BE2C (cell line): ENCODE measurements at regions not wholly inside any gene's neighbourhood (a gene's known extent, or its start where the extent isn't known, plus 50 kb on each side); places are given as distances from the start of the nearest gene placed in this dataset.
A peak's percentile ranks its signal among the peaks of the same experiment; 100 is the strongest.

Experiments used
- DNase-seq: peaks from one replicate; pipeline ENCODE4 v3.0.0-alpha.2; 2020
- H3K27me3 ChIP-seq: fragments of 250-450 bp; sonication (Bioruptor Pico); 2 replicates; pipeline ENCODE4 v1.5.1; 2020; ENCODE audit warnings: mild to moderate bottlenecking
- H3K36me3 ChIP-seq: fragments of 250-450 bp; sonication (Bioruptor Pico); 2 replicates; pipeline ENCODE4 v1.5.1; 2020; ENCODE audit warnings: mild to moderate bottlenecking
- H3K4me1 ChIP-seq: fragments of 250-450 bp; sonication (Bioruptor Pico); 2 replicates; pipeline ENCODE4 v1.5.1; 2020
- H3K4me3 ChIP-seq: 2 replicates; pipeline ENCODE4 v1.5.1; 2011; ENCODE audit warnings: low read depth, low read length
- H3K9me3 ChIP-seq: fragments of 250-450 bp; sonication (Bioruptor Pico); 2 replicates; pipeline ENCODE4 v1.5.1; 2020
- TF ChIP-seq, protein P1 (sequence below): IDR thresholded peaks from 2 replicates; pipeline ENCODE4 v1.5.1; 2012; ENCODE audit warnings: mild to moderate bottlenecking, low read depth, low read length

DNA sequence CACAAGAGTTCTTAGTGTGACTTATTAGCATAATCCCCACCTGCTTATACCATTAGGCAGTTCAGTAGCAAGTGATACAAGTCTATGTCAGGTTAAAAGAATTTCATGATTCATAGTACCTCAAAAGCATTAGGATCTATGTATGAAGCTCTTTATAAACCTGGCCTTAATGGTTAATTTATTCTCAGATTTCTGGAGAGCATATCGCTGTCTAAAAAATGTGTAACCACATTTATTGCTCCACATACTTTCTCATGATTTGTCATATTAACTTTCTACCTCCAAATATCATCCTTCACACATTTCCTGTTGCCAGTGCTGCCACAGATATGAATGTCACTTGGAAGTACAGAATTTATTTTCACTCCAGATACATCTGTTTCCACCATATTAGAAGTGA is 332.8 kb upstream of the MAP2 start:
- no peaks in the 10 kb centered on the region for H3K36me3 ChIP-seq
- TF ChIP-seq, protein P1, sequence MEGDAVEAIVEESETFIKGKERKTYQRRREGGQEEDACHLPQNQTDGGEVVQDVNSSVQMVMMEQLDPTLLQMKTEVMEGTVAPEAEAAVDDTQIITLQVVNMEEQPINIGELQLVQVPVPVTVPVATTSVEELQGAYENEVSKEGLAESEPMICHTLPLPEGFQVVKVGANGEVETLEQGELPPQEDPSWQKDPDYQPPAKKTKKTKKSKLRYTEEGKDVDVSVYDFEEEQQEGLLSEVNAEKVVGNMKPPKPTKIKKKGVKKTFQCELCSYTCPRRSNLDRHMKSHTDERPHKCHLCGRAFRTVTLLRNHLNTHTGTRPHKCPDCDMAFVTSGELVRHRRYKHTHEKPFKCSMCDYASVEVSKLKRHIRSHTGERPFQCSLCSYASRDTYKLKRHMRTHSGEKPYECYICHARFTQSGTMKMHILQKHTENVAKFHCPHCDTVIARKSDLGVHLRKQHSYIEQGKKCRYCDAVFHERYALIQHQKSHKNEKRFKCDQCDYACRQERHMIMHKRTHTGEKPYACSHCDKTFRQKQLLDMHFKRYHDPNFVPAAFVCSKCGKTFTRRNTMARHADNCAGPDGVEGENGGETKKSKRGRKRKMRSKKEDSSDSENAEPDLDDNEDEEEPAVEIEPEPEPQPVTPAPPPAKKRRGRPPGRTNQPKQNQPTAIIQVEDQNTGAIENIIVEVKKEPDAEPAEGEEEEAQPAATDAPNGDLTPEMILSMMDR = no peak
- no peaks in the 10 kb centered on the region for H3K9me3 ChIP-seq
- DNase-seq = no peak
- H3K4me3 ChIP-seq = no peak overlapping the region
- H3K27me3 ChIP-seq = no peaks in the 10 kb centered on the region
- peaks cover 2% of the 10 kb centered on the region; the same call in 1 of the 2 replicates for H3K4me1 ChIP-seq

DNA sequence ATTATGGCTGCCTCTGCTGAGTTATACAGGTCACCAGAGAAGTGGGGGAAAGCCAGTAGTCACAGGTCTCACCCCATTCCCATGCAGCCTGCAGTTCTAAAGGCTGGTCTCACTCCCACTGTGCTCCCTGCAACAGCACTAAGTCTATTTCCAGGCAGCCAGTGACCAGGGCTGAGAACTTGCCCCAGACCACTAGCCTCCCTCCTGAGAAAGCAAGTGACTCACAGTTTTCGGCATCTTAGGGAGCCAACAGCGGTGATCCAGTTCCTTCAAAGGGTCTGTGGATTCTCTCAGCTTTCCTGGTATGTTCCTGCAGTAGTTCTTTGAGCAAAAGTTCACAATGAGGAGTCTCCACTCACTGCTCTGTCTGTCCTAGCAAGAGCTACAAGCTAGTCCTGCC is 329.6 kb upstream of the MAP2 start:
- DNase-seq = no peak
- no peaks in the 10 kb centered on the region for H3K27me3 ChIP-seq
- no peak overlapping the region for H3K4me3 ChIP-seq
- no peaks in the 10 kb centered on the region for H3K36me3 ChIP-seq
- no peaks in the 10 kb centered on the region for H3K9me3 ChIP-seq
- TF ChIP-seq, protein P1 = no peak
- H3K4me1 ChIP-seq = peaks cover 2% of the 10 kb centered on the region; the same call in 1 of the 2 replicates

DNA sequence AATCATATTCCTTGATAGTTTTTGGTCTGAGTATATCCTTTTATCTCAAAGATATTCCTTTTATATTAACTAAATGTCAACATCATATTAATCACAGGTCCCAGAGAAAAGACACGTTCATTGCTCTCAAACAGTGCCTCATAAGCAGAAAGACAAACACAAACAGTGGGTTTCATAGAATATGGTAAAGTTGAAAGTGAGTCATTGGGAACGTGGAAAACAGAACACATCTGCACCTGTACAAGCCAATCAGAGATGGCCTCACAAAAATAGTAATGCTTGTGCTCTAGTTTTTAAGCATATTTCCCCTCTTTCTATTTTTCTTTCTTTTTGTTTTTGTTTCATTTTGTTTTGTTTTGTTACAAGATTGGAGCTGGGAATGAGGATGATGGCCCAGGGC is 328.4 kb upstream of the MAP2 start:
- no peak overlapping the region for H3K4me3 ChIP-seq
- H3K27me3 ChIP-seq = no peaks in the 10 kb centered on the region
- TF ChIP-seq, protein P1 = no peak
- H3K36me3 ChIP-seq = no peaks in the 10 kb centered on the region
- no peaks in the 10 kb centered on the region for H3K9me3 ChIP-seq
- no peaks in the 10 kb centered on the region; the same call in 1 of the 2 replicates for H3K4me1 ChIP-seq
- no peak for DNase-seq

DNA sequence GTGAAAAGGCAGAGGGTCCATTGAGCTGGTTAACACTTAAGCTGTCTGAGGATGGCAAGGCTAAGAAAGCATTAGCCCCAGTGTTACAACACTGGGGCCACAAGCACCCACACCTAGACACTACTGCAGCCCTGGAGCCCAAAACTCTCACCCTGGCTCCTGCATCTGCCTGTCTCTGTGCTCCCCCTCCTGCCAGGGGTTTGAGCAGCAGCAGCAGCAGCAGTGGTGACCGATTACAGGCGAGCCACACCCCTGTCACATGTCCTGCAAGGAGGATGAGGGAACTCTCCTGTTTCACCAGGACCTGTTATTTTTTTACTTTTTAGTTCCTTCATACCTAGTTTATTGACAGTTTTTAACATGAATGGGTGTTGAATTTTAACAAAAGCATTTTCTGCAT is 326.7 kb upstream of the MAP2 start:
- Histone ChIP-seq H3K9me3 (no peaks in the 10 kb centered on the region), H3K4me3 (no peak overlapping the region), H3K4me1 (no peaks in the 10 kb centered on the region), H3K36me3 (no peaks in the 10 kb centered on the region), H3K27me3 (no peaks in the 10 kb centered on the region)
- TF ChIP-seq, protein P1 = no peak
- peak; percentile 8 for DNase-seq

DNA sequence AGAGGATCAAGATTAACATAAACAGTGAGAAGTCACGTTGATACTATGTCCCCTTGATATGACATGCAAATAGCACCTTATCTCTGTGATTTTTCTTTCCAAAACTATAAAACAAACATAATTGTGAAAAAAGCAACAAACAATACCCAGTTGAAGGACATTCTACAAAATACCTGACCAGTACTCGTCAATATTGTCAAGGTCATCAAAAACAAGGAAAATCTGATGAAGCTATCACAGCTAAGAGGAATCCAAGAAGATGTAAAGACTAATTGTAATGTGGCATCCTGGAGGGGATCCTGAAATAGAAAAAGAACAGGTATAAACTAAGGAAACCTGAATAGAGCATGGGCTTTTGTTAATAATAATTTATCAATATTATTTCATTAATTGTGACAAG is 321.5 kb upstream of the MAP2 start:
- Histone ChIP-seq H3K4me3 (no peak overlapping the region), H3K36me3 (no peaks in the 10 kb centered on the region), H3K27me3 (no peaks in the 10 kb centered on the region), H3K4me1 (no peaks in the 10 kb centered on the region), H3K9me3 (no peaks in the 10 kb centered on the region)
- DNase-seq = no peak
- TF ChIP-seq, protein P1 = no peak

DNA sequence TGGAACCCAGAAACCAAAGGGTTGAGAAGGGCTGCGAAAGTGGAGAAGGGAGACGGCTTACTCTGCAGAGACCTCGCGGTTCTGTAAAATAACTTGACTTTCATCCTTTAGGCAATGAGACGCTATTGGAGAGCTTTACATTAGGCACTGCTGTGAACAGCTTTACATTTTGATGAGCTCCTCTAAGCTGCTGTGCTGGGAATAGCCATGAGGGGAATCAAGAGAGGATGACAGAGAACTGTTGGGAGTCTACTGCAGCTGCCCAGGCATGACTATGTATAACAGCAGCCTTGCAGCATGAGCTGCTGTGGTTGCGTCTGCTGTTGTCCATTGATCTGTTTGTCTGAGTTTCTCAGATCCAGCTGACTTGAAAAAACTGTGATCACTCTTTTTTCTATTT is 310.8 kb upstream of the MAP2 start:
- TF ChIP-seq, protein P1 = no peak
- Histone ChIP-seq H3K9me3 (no peaks in the 10 kb centered on the region), H3K4me1 (no peaks in the 10 kb centered on the region), H3K27me3 (no peaks in the 10 kb centered on the region), H3K36me3 (no peaks in the 10 kb centered on the region), H3K4me3 (no peak overlapping the region)
- no peak for DNase-seq
